UCSD-AML1 (cell line): ENCODE measurements at regions not wholly inside any gene's neighbourhood (a gene's known extent, or its start where the extent isn't known, plus 50 kb on each side); places are given as distances from the start of the nearest gene placed in this dataset.

Source experiments
- DNase-seq: peaks from one replicate; lab custom pipeline; 2025; ENCODE audit not compliant: unreplicated experiment; lab: John Stamatoyannopoulos, UW

GRCh38 chr4:148828291-148828690 is 386.1 kb upstream of the NR3C2 start:
- DNase-seq, result no peak

GRCh38 chr4:148827781-148828180 is 385.6 kb upstream of the NR3C2 start:
- no peak for DNase-seq

- DNase-seq, result no peak
Measured at GRCh38 chr4:148823419-148823769, 381.2 kb upstream of the NR3C2 start.

- no peak for DNase-seq
Measured at GRCh38 chr4:148822572-148823418, 380.6 kb upstream of the NR3C2 start.

- no peak for DNase-seq
Measured at GRCh38 chr4:148814030-148814429, 371.8 kb upstream of the NR3C2 start.

- DNase-seq, result no peak
Measured at GRCh38 chr4:148813289-148813688, 371.1 kb upstream of the NR3C2 start.

GRCh38 chr4:148812101-148812500 is 369.9 kb upstream of the NR3C2 start:
- DNase-seq, result no peak

GRCh38 chr4:148810461-148810860 is 368.2 kb upstream of the NR3C2 start:
- DNase-seq, result no peak

- no peak for DNase-seq
Measured at GRCh38 chr4:148808416-148808815, 366.2 kb upstream of the NR3C2 start.

- DNase-seq, result no peak
Measured at GRCh38 chr4:148800940-148801339, 358.7 kb upstream of the NR3C2 start.

- no peak for DNase-seq
Measured at GRCh38 chr4:148800336-148800885, 358.2 kb upstream of the NR3C2 start.

GRCh38 chr4:148795156-148795864 is 353.1 kb upstream of the NR3C2 start:
- no peak for DNase-seq

GRCh38 chr4:148793221-148793620 is 351.0 kb upstream of the NR3C2 start:
- no peak for DNase-seq

- no peak for DNase-seq
Measured at GRCh38 chr4:148790691-148791090, 348.5 kb upstream of the NR3C2 start.

- no peak for DNase-seq
Measured at GRCh38 chr4:148790246-148790645, 348.0 kb upstream of the NR3C2 start.

GRCh38 chr4:148787831-148788477 is 345.7 kb upstream of the NR3C2 start:
- DNase-seq, result no peak

- DNase-seq, result no peak
Measured at GRCh38 chr4:148787285-148787684, 345.1 kb upstream of the NR3C2 start.

GRCh38 chr4:148786699-148787098 is 344.5 kb upstream of the NR3C2 start:
- DNase-seq, result no peak

GRCh38 chr4:148782284-148782683 is 340.1 kb upstream of the NR3C2 start:
- DNase-seq, result no peak

GRCh38 chr4:148780426-148781005 is 338.3 kb upstream of the NR3C2 start:
- no peak for DNase-seq

- no peak for DNase-seq
Measured at GRCh38 chr4:148779771-148780170, 337.6 kb upstream of the NR3C2 start.
